ENCODE measurements at regions not wholly inside any gene's neighbourhood (a gene's known extent, or its start where the extent isn't known, plus 50 kb on each side); places are given as distances from the start of the nearest gene placed in this dataset.

- TF ChIP-seq EZH2 (IDR thresholded peaks at IDR 0.05; ENCODE audit: low read length, unreplicated experiment): no peak
- TF ChIP-seq EZH2phosphoT487 (IDR thresholded peaks at IDR 0.05; ENCODE audit: borderline replicate concordance, low read length): no peak
- TF ChIP-seq CTCF (conservative IDR thresholded peaks at IDR 0.05; ENCODE audit: low read depth, low read length): no peak
- ChIA-PET CTCF (no interaction called here), POLR2A (ENCODE audit: unreplicated experiment) (no interaction called here)
- Histone ChIP-seq H3K9me2 (replicated peaks; ENCODE audit: low read length) (no peaks in the 10 kb centered on the region), H3K79me2 (ENCODE audit: low read length) (no peaks in the 10 kb centered on the region), H4K20me1 (ENCODE audit: low read length) (no peaks in the 10 kb centered on the region), H3F3A (ENCODE audit: low read length, unreplicated experiment) (peaks cover 12% of the 10 kb centered on the region), H3K9ac (ENCODE audit: low read length) (no peak overlapping the region), H3K27me3 (ENCODE audit: low read length) (no peaks in the 10 kb centered on the region), H3K4me3 (ENCODE audit: low read length) (no peak overlapping the region), H3K36me3 (ENCODE audit: low read depth, low read length) (no peaks in the 10 kb centered on the region), H3K4me1 (ENCODE audit: insufficient read depth, low read length) (peaks cover 25% of the 10 kb centered on the region), H3K9me3 (ENCODE audit: low read length) (no peaks in the 10 kb centered on the region), H2AFZ (ENCODE audit: low read length) (peak overlapping the region; percentile 40; the same call in 1 of the 2 replicates), H3K27ac (ENCODE audit: low read length) (no peak overlapping the region), H3K4me2 (ENCODE audit: low read length) (no peak overlapping the region; the same call in 1 of the 2 replicates)
- ATAC-seq (no peak), DNase-seq (no peak)
- BruUV-seq (replicated peaks): no TSS peak
- intact Hi-C loops (cut with micrococcal nuclease): no loop called here
Observed at GRCh38 chr7:116315293-116315692, 105.0 kb downstream of the TES start.

- no peak for ATAC-seq
- H3K4me3 ChIP-seq (ENCODE audit: low read length): no peak overlapping the region
- no peaks in the 10 kb centered on the region for H3K9me2 ChIP-seq (replicated peaks; ENCODE audit: low read length)
- no peaks in the 10 kb centered on the region for H4K20me1 ChIP-seq (ENCODE audit: low read length)
- ChIA-PET POLR2A (ENCODE audit: unreplicated experiment) (interaction anchor here (0.6 kb wide), 1 partner anchor 57 kb away, joined by 4 read pairs; no protein-coding TSS in a partner anchor), CTCF (no interaction called here)
- no peak overlapping the region for H3K9ac ChIP-seq (ENCODE audit: low read length)
- no TSS peak for BruUV-seq (replicated peaks)
- H3K79me2 ChIP-seq (ENCODE audit: low read length): no peaks in the 10 kb centered on the region
- H3K4me2 ChIP-seq (ENCODE audit: low read length): peak overlapping the region; percentile 71
- peaks cover 12% of the 10 kb centered on the region for H3F3A ChIP-seq (ENCODE audit: low read length, unreplicated experiment)
- no peak for DNase-seq
- H3K27ac ChIP-seq (ENCODE audit: low read length): peak overlapping the region; percentile 87
- peak overlapping the region; percentile 51; the same call in 1 of the 2 replicates for H2AFZ ChIP-seq (ENCODE audit: low read length)
- no peaks in the 10 kb centered on the region for H3K36me3 ChIP-seq (ENCODE audit: low read depth, low read length)
- no peaks in the 10 kb centered on the region for H3K9me3 ChIP-seq (ENCODE audit: low read length)
- intact Hi-C loops (cut with micrococcal nuclease): loop anchor here (2.0 kb wide), 2 partner anchors 25 to 57 kb away; no protein-coding TSS in a partner anchor
- peaks cover 25% of the 10 kb centered on the region for H3K4me1 ChIP-seq (ENCODE audit: insufficient read depth, low read length)
- TF ChIP-seq CTCF (conservative IDR thresholded peaks at IDR 0.05; ENCODE audit: low read depth, low read length) (no peak), EZH2 (IDR thresholded peaks at IDR 0.05; ENCODE audit: low read length, unreplicated experiment) (no peak), EZH2phosphoT487 (IDR thresholded peaks at IDR 0.05; ENCODE audit: borderline replicate concordance, low read length) (no peak)
- H3K27me3 ChIP-seq (ENCODE audit: low read length): no peaks in the 10 kb centered on the region
Observed at GRCh38 chr7:116315803-116316202, 105.5 kb downstream of the TES start.

GRCh38 chr7:116316838-116317628, 106.7 kb downstream of the TES start:
- POLR2A ChIA-PET (ENCODE audit: unreplicated experiment): no interaction called here

More at GRCh38 chr7:116316838-116317628, 106.7 kb downstream of the TES start:
- ATAC-seq (peak; percentile 93), DNase-seq (peak; percentile 98)
- Histone ChIP-seq H3F3A (ENCODE audit: low read length, unreplicated experiment) (peaks cover 12% of the 10 kb centered on the region), H3K9me2 (replicated peaks; ENCODE audit: low read length) (no peaks in the 10 kb centered on the region), H3K27me3 (ENCODE audit: low read length) (no peaks in the 10 kb centered on the region), H3K79me2 (ENCODE audit: low read length) (no peaks in the 10 kb centered on the region), H4K20me1 (ENCODE audit: low read length) (no peaks in the 10 kb centered on the region), H3K9ac (ENCODE audit: low read length) (peak overlapping the region; percentile 23), H3K36me3 (ENCODE audit: low read depth, low read length) (no peaks in the 10 kb centered on the region), H3K4me3 (ENCODE audit: low read length) (peak overlapping the region; percentile 29), H2AFZ (ENCODE audit: low read length) (peak overlapping the region; percentile 51), H3K27ac (ENCODE audit: low read length) (peak overlapping the region; percentile 87), H3K9me3 (ENCODE audit: low read length) (no peaks in the 10 kb centered on the region), H3K4me1 (ENCODE audit: insufficient read depth, low read length) (peaks cover 25% of the 10 kb centered on the region), H3K4me2 (ENCODE audit: low read length) (peak overlapping the region; percentile 71)
- intact Hi-C loops (cut with micrococcal nuclease): loop anchor here (1.0 to 2.0 kb wide), 5 partner anchors 24 to 271 kb away; no protein-coding TSS in a partner anchor
- TF ChIP-seq EZH2phosphoT487 (IDR thresholded peaks at IDR 0.05; ENCODE audit: borderline replicate concordance, low read length): no peak
- TF ChIP-seq CTCF (conservative IDR thresholded peaks at IDR 0.05; ENCODE audit: low read depth, low read length): no peak
- TF ChIP-seq EZH2 (IDR thresholded peaks at IDR 0.05; ENCODE audit: low read length, unreplicated experiment): no peak
- CTCF ChIA-PET: no interaction called here
- TSS peak; percentile 87 for BruUV-seq (replicated peaks)
